Stimulated activated CD4-positive, alpha-beta T cell treated with anti-CD3 and anti-CD28 coated beads, Interleukin-2, amount 100 ng/mL, for 48 hours (primary cell): ENCODE measurements at regions not wholly inside any gene's neighbourhood (a gene's known extent, or its start where the extent isn't known, plus 50 kb on each side); places are given as distances from the start of the nearest gene placed in this dataset.

ENCODE experiments used
- DNase-seq, 2 donors: peaks; one replicate each; pipeline ENCODE4 v3.0.0-alpha.2; 2020

- DNase-seq: no peak
Observed at GRCh38 chr9:129504404-129504803, 116.5 kb downstream of the C9orf50 start.

- DNase-seq: no peak
Observed at GRCh38 chr9:129501771-129502319, 119.1 kb downstream of the C9orf50 start.

GRCh38 chr9:129500863-129501770 is 119.8 kb downstream of the C9orf50 start:
- no peak for DNase-seq

GRCh38 chr9:129500161-129500862 is 120.6 kb downstream of the C9orf50 start:
- DNase-seq: no peak

GRCh38 chr9:129498451-129499384 is 122.2 kb downstream of the C9orf50 start:
- no peak for DNase-seq

- no peak for DNase-seq
Observed at GRCh38 chr9:129497813-129498450, 123.0 kb downstream of the C9orf50 start.

GRCh38 chr9:129497005-129497812 is 123.7 kb downstream of the C9orf50 start:
- DNase-seq: no peak

- DNase-seq: peak; percentile 73 to 77
Observed at GRCh38 chr9:129496473-129497004, 124.4 kb downstream of the C9orf50 start.

- DNase-seq: peak; percentile 77 to 83
Observed at GRCh38 chr9:129495620-129496472, 125.1 kb downstream of the C9orf50 start.

GRCh38 chr9:129494113-129494789 is 126.7 kb downstream of the C9orf50 start:
- DNase-seq: no peak

- no peak for DNase-seq
Observed at GRCh38 chr9:129493706-129494047, 127.2 kb downstream of the C9orf50 start.

- DNase-seq: no peak
Observed at GRCh38 chr9:129493002-129493705, 127.7 kb downstream of the C9orf50 start.

GRCh38 chr9:129491487-129491855 is 129.4 kb downstream of the C9orf50 start:
- no peak for DNase-seq

GRCh38 chr9:129490583-129491486 is 130.1 kb downstream of the C9orf50 start:
- no peak for DNase-seq

GRCh38 chr9:129489838-129490582 is 130.9 kb downstream of the C9orf50 start:
- no peak for DNase-seq

- DNase-seq: peak in 1 of 2 donors; percentile 39
Observed at GRCh38 chr9:129487658-129488483, 133.0 kb downstream of the C9orf50 start.
